Cardiac septum (tissue), 1 donor: ENCODE measurements at regions not wholly inside any gene's neighbourhood (a gene's known extent, or its start where the extent isn't known, plus 50 kb on each side); places are given as distances from the start of the nearest gene placed in this dataset.

Source experiments
- DNase-seq: peaks from one replicate; pipeline ENCODE4 v3.0.0-alpha.2; 2020; ENCODE audit warnings: low spot score
- intact Hi-C: fragments of 100-400 bp; cut with DNase I; formaldehyde crosslinking; loops from one replicate; pipeline ENCODE4 v1.14.0; 2022
- donor health status: DM: no; HTN: no; CAD: no.

- DNase-seq: no peak
- intact Hi-C loops: no loop called here
These were observed 246.3 kb upstream of the CLEC14A start for GRCh38 chr14:38502239-38502638.

DNA sequence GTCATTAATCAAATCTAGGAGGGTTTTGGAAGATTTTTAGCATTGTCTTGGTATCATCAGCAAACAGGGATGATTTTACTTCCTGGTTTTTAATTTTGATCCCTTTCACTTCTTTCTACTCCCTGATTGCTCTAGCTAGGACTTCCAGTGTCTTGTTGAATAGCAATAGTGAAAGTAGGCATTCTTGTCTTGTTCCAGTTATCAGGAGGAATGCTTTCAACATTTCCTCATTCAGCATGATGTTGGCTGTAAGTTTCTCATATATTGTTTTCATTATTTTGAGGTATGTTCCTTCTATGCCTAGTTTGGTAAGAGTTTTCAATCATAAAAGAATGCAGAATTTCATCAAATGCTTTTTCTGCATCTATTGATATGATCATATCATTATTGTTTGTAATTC is 244.2 kb upstream of the CLEC14A start:
- intact Hi-C loops: no loop called here

GRCh38 chr14:38496092-38496491 is 240.2 kb upstream of the CLEC14A start:
- no peak for DNase-seq
- intact Hi-C loops: no loop called here

More for the DNA sequence above, 244.2 kb upstream of the CLEC14A start:
- no peak for DNase-seq

DNA sequence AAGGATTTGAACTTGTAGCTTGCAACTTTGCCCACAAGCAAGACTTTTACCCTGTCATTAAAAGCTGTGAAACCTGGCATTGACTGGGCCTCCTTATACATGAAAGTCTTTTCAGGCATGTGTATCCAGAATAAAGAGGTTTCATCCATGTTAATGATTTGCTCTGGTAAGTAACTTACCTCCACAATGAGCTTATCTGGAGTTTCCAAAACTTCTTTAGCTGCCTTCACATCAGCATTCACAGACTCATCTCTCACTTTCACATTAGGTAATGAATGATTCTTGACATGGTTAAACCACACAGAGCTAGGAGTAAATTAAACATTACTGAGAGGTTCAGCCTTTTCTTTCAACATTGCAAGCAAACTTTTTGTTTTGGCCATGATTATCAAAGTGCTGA is 234.4 kb upstream of the CLEC14A start:
- DNase-seq: no peak
- intact Hi-C loops: no loop called here

- DNase-seq: no peak
- intact Hi-C loops: no loop called here
These were observed 229.1 kb upstream of the CLEC14A start for GRCh38 chr14:38485026-38485425.

GRCh38 chr14:38481952-38482678 is 226.2 kb upstream of the CLEC14A start:
- no peak for DNase-seq
- intact Hi-C loops: no loop called here

DNA sequence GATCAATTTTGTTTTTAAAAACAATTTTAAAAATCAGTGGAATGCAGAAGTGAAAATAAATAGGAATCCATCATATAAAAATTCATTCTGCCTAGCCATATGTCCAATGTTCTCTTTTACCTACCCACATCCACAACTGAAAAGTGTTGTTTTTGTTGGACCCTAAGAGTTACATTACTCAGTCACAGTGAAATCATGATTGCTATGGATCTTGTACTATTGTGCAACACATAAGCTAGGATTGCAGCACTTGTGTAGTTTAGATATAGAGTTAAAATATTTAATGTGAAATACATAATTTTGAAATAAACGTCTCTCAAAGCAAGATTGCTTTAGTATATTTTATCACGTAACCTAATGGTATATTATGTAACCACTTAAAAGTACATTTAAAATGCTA is 213.3 kb upstream of the CLEC14A start:
- intact Hi-C loops: no loop called here
- DNase-seq: no peak

GRCh38 chr14:38442208-38442607 is 186.3 kb upstream of the CLEC14A start:
- intact Hi-C loops: no loop called here
- no peak for DNase-seq

DNA sequence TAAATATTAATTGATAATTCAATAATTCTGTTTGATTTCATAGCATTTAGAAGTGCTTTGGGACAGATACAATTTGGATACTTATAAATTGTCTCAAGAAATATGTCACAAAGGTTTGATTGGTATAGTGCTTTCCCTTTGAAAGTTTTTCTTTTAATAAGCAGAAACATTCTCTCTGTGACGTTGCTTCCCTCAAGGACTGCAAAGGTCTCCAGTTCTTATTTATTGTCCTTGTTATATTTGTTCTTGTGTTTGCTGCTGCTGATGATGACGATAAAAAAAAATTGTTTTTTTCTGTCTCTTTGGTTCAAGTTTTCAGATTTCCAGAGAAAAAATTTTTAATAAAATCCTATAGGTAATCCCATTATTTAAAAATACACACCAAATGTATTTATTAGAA is 176.3 kb upstream of the CLEC14A start:
- DNase-seq: no peak
- intact Hi-C loops: no loop called here

DNA sequence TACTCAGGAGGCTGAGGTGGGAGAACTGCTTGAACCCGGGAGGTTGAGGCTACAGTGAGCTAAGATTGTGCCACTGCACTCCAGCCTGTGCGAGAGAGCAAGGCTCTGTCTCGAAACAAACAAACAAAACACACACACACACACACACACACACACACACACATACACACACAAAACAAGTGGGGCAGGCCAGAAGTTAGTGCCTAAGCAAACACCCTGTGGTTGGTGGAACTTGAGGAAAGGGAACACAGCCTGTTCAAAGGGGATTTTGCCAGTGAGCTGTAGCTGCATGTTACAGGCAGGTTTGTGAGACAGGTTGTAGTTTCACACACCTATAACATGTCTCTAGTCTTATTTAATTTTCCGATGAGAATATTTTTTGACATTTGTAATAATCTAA is 175.3 kb upstream of the CLEC14A start:
- DNase-seq: no peak
- intact Hi-C loops: no loop called here

DNA sequence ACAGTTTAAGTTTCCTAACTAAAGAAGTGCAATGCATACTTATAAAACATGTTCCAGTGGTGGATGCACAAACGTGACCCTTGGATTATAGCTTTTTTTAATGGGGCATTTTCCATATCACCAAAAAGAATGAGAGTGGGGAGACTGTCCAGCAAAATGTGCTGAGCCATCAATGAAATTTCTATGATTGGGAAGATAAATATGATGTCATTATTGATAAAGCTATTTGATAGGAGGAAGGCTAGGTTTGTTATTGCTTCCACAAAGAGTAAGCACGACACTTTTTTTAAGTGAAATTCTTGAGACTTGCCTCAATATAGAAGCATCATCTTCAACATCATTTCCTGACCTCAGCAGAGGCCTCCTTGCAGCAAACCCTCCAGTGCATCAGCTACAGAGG is 174.6 kb upstream of the CLEC14A start:
- DNase-seq: no peak
- intact Hi-C loops: no loop called here

GRCh38 chr14:38425324-38425976 is 169.6 kb upstream of the CLEC14A start:
- DNase-seq: no peak
- intact Hi-C loops: no loop called here

DNA sequence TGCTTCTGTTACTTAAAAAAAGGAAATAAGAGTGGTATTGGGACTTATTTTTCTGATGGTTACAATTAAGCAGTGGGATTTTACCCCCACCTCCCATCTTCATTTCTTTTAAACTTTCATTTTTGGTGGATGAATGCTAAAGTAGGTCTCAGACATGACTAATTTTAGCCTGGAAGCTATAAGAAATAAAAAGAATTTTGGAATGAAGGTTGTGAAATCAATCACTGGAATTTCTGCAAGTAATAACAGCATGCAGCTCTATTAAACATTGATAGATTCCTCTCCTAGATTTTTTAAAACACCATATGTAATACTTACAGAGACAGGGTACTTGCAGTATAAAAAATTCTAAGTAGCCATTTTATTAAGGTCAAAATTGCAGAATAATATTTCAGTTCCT is 164.2 kb upstream of the CLEC14A start:
- intact Hi-C loops: no loop called here
- no peak for DNase-seq

DNA sequence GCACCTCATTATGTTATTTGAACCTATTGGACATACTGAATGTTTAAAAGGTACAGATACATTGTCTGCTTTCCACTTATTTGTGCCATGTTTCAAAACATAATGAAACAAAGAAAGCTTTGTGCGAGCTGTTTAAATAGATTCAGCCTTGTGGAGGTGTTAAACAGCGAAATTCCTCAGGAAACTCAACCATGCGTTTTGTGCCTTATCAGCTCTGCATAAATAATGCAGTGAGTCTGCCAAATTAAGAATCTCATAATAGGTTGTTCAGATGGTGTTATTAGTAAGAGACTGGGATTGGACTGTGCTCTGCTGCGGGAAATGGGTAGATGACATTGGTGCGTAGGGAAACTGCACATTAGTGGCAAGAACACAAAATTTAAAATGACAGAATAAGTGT is 163.7 kb upstream of the CLEC14A start:
- intact Hi-C loops: no loop called here
- DNase-seq: no peak

GRCh38 chr14:38412654-38413053 is 156.8 kb upstream of the CLEC14A start:
- intact Hi-C loops: no loop called here
- DNase-seq: no peak

DNA sequence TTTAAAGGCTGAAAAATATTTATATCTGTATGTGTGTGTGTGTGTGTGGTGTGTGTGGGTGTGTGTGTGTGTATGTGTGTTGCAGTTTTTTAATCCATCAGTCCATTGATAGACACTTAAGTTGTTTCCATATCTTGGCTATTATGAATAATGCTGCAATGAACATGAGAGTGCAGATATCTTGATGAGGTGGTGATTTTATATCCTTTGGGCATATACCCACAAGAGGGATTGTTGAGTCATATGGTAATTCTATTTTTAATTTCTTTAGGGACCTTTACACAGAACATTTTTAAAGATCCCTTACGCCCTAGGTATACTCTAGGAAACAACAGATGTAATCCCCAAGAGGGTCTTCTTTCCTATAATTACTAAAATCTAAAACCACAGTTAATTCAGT is 154.5 kb upstream of the CLEC14A start:
- intact Hi-C loops: no loop called here
- DNase-seq: no peak

GRCh38 chr14:38409071-38409705 is 153.3 kb upstream of the CLEC14A start:
- intact Hi-C loops: no loop called here
- no peak for DNase-seq

DNA sequence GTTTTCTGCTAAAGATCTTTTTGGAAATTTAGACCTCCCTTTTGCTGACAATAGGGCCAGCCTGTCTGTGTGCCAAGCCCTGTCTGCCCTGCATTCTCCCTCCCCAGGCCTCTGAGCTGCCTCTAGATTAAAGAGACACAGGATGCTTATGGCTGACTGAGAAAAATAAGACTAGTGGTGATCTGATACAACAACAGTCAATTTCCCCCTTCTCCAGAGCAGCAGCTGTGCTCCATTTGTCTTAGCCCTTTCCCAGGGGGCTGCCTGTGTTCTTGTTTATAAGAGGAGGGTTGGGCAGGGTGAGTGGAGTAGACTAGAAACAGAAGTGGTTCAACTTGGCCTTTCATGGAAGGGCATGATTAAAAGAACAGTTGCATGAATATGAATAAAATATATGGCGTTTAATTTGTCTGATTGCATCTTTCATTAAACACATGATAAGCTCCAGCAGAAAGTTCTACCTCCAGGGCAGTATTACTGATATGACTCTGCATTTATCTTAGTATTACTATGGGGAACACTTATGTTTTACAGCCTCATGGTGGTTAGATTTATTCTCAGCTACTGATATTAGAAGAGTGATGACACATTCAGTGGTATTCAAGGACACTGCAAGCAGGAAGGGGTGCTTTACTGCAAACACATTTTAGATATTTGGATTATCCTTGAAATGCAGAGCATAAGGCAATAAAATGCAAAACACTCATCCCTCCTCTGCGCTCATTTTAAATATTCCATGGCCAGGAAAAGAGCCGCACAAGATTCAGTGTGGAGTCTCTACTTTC is 150.2 kb upstream of the CLEC14A start:
- intact Hi-C loops: no loop called here
- no peak for DNase-seq

DNA sequence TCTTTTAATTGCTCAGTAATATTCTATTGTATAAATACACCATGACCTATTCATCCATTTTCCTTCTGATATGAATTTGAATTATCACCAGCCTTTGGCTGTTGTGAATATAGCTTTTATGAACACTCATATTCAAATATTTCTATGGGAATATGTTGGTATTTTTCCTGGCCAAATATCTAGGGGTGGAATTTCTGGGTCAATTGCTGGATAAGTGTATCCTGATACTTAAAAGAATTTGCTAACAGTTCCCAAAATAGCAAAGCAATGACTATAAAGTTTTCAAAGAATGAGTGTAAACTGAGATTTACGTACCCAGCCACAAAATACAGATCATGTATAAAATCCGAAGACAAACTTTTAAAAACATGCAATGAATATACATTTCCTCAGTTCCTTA is 148.7 kb upstream of the CLEC14A start:
- no peak for DNase-seq

GRCh38 chr14:38404100-38404541 is 148.2 kb upstream of the CLEC14A start:
- no peak for DNase-seq
- intact Hi-C loops: no loop called here

More for the DNA sequence above, 148.7 kb upstream of the CLEC14A start:
- intact Hi-C loops: no loop called here
